ENCODE measurements at regions not wholly inside any gene's neighbourhood (a gene's known extent, or its start where the extent isn't known, plus 50 kb on each side); places are given as distances from the start of the nearest gene placed in this dataset.

- TF ChIP-seq CTCF (IDR thresholded peaks at IDR 0.05) (no peak), EZH2phosphoT487 (IDR thresholded peaks at IDR 0.05) (no peak), EZH2 (IDR thresholded peaks at IDR 0.05) (no peak)
- no peak for DNase-seq (ENCODE audit: low spot score)
- Mint-ChIP-seq H3K36me3 (no peaks in the 10 kb centered on the region), H3K4me1 (no peaks in the 10 kb centered on the region), H3K27me3 (ENCODE audit: insufficient read depth, low read depth) (no peaks in the 10 kb centered on the region), H3K9me3 (peaks cover 3% of the 10 kb centered on the region), H3K27ac (no peak overlapping the region), H3K4me3 (no peak overlapping the region)
- Histone ChIP-seq H3K27me3 (no peaks in the 10 kb centered on the region), H3K27ac (no peak overlapping the region), H3K4me2 (no peak overlapping the region), H3K9ac (no peak overlapping the region), H3F3A (ENCODE audit: low read depth) (no peaks in the 10 kb centered on the region), H3K4me1 (no peaks in the 10 kb centered on the region), H3K79me2 (ENCODE audit: low read depth) (no peaks in the 10 kb centered on the region), H3K4me3 (no peak overlapping the region), H4K20me1 (ENCODE audit: low read depth) (no peaks in the 10 kb centered on the region), H3K9me3 (ENCODE audit: low read depth) (peaks cover 10% of the 10 kb centered on the region), H2AFZ (replicated peaks) (no peak overlapping the region), H3K36me3 (no peaks in the 10 kb centered on the region)
Observed at GRCh38 chrX:82058728-82059127, 856.8 kb downstream of the SH3BGRL start.

- H3K4me3 ChIP-seq: no peak overlapping the region
- H3K4me1 ChIP-seq: no peaks in the 10 kb centered on the region
- no peak for DNase-seq (ENCODE audit: low spot score)
- H3K27me3 Mint-ChIP-seq (ENCODE audit: insufficient read depth, low read depth): no peaks in the 10 kb centered on the region
- H3F3A ChIP-seq (ENCODE audit: low read depth): no peaks in the 10 kb centered on the region
- no peaks in the 10 kb centered on the region for H3K27me3 ChIP-seq
- TF ChIP-seq EZH2phosphoT487 (IDR thresholded peaks at IDR 0.05) (no peak), EZH2 (IDR thresholded peaks at IDR 0.05) (no peak), CTCF (IDR thresholded peaks at IDR 0.05) (no peak)
- no peaks in the 10 kb centered on the region for H3K79me2 ChIP-seq (ENCODE audit: low read depth)
- no peak overlapping the region for H3K4me2 ChIP-seq
- no peak overlapping the region for H2AFZ ChIP-seq (replicated peaks)
- no peaks in the 10 kb centered on the region for H4K20me1 ChIP-seq (ENCODE audit: low read depth)
- no peak overlapping the region for H3K9ac ChIP-seq
- no peaks in the 10 kb centered on the region for H3K36me3 ChIP-seq
- no peak overlapping the region for H3K27ac Mint-ChIP-seq
- H3K9me3 ChIP-seq (ENCODE audit: low read depth): peaks cover 19% of the 10 kb centered on the region
- no peak overlapping the region for H3K4me3 Mint-ChIP-seq
- no peaks in the 10 kb centered on the region for H3K36me3 Mint-ChIP-seq
- no peak overlapping the region for H3K27ac ChIP-seq
- H3K9me3 Mint-ChIP-seq: no peaks in the 10 kb centered on the region
- no peaks in the 10 kb centered on the region for H3K4me1 Mint-ChIP-seq
Observed at GRCh38 chrX:82070948-82071347, 869.0 kb downstream of the SH3BGRL start.

GRCh38 chrX:82081027-82081426, 879.1 kb downstream of the SH3BGRL start:
- Histone ChIP-seq H3K4me3 (no peak overlapping the region), H3K27me3 (no peaks in the 10 kb centered on the region), H3K79me2 (ENCODE audit: low read depth) (no peaks in the 10 kb centered on the region), H3K9ac (no peak overlapping the region), H3F3A (ENCODE audit: low read depth) (no peaks in the 10 kb centered on the region), H3K9me3 (ENCODE audit: low read depth) (peaks cover 9% of the 10 kb centered on the region), H3K27ac (no peak overlapping the region), H4K20me1 (ENCODE audit: low read depth) (no peaks in the 10 kb centered on the region), H3K4me2 (no peak overlapping the region), H3K36me3 (no peaks in the 10 kb centered on the region), H3K4me1 (no peaks in the 10 kb centered on the region), H2AFZ (replicated peaks) (no peak overlapping the region)
- DNase-seq (ENCODE audit: low spot score): peak; percentile 11
- no peaks in the 10 kb centered on the region for H3K4me1 Mint-ChIP-seq
- H3K27ac Mint-ChIP-seq: no peak overlapping the region
- no peaks in the 10 kb centered on the region for H3K27me3 Mint-ChIP-seq (ENCODE audit: insufficient read depth, low read depth)
- TF ChIP-seq EZH2 (IDR thresholded peaks at IDR 0.05): no peak
- TF ChIP-seq CTCF (IDR thresholded peaks at IDR 0.05): peak; percentile 30
- H3K36me3 Mint-ChIP-seq: no peaks in the 10 kb centered on the region
- H3K9me3 Mint-ChIP-seq: peaks cover 12% of the 10 kb centered on the region
- H3K4me3 Mint-ChIP-seq: no peak overlapping the region

- H3K27ac Mint-ChIP-seq: no peak overlapping the region
Observed at GRCh38 chrX:82087699-82088098, 885.8 kb downstream of the SH3BGRL start.

More at GRCh38 chrX:82087699-82088098, 885.8 kb downstream of the SH3BGRL start:
- Histone ChIP-seq H3K27ac (no peak overlapping the region), H3K9me3 (ENCODE audit: low read depth) (peaks cover 24% of the 10 kb centered on the region), H3K36me3 (no peaks in the 10 kb centered on the region), H3K27me3 (no peaks in the 10 kb centered on the region), H3K4me2 (no peak overlapping the region), H3K4me3 (no peak overlapping the region), H3K79me2 (ENCODE audit: low read depth) (no peaks in the 10 kb centered on the region), H3F3A (ENCODE audit: low read depth) (no peaks in the 10 kb centered on the region), H3K4me1 (no peaks in the 10 kb centered on the region), H3K9ac (no peak overlapping the region), H2AFZ (replicated peaks) (no peak overlapping the region), H4K20me1 (ENCODE audit: low read depth) (no peaks in the 10 kb centered on the region)
- no peaks in the 10 kb centered on the region for H3K4me1 Mint-ChIP-seq
- no peak for DNase-seq (ENCODE audit: low spot score)
- H3K36me3 Mint-ChIP-seq: no peaks in the 10 kb centered on the region
- H3K9me3 Mint-ChIP-seq: peaks cover 14% of the 10 kb centered on the region
- H3K27me3 Mint-ChIP-seq (ENCODE audit: insufficient read depth, low read depth): no peaks in the 10 kb centered on the region
- no peak for TF ChIP-seq CTCF (IDR thresholded peaks at IDR 0.05)
- H3K4me3 Mint-ChIP-seq: no peak overlapping the region

Measured in neural progenitor cell (in vitro differentiated cells).